GM19240 (cell line): ENCODE measurements at regions not wholly inside any gene's neighbourhood (a gene's known extent, or its start where the extent isn't known, plus 50 kb on each side); places are given as distances from the start of the nearest gene placed in this dataset.
"Not testable (repeated sequence)": the region's sequence is repeated elsewhere in the genome, so short reads cannot be mapped to it uniquely, and the experiment has no call there.

Experiments used
- DNase-seq: peaks from one replicate; pipeline ENCODE4 v3.0.0; 2011; ENCODE audit warnings: low spot score; ENCODE audit not compliant: insufficient read length

GRCh38 chr2:182594286-182594685, 121.8 kb upstream of the DNAJC10 start:
- no peak for DNase-seq

GRCh38 chr2:182595650-182596049, 120.4 kb upstream of the DNAJC10 start:
- DNase-seq: no peak

GRCh38 chr2:182597570-182598295, 118.3 kb upstream of the DNAJC10 start:
- DNase-seq: no peak

GRCh38 chr2:182598626-182599025, 117.4 kb upstream of the DNAJC10 start:
- no peak for DNase-seq

- no peak for DNase-seq
These were observed 110.9 kb upstream of the DNAJC10 start for GRCh38 chr2:182605166-182605565.

GRCh38 chr2:182606728-182607681, 109.1 kb upstream of the DNAJC10 start:
- no peak for DNase-seq

- no peak for DNase-seq
These were observed 107.7 kb upstream of the DNAJC10 start for GRCh38 chr2:182608181-182608845.

- not testable (repeated sequence) for DNase-seq
These were observed 107.1 kb upstream of the DNAJC10 start for GRCh38 chr2:182609005-182609404.

- no peak for DNase-seq
These were observed 105.8 kb upstream of the DNAJC10 start for GRCh38 chr2:182610231-182610630.

- no peak for DNase-seq
These were observed 105.0 kb upstream of the DNAJC10 start for GRCh38 chr2:182611009-182611408.

- no peak for DNase-seq
These were observed 101.0 kb upstream of the DNAJC10 start for GRCh38 chr2:182615036-182615435.

- no peak for DNase-seq
These were observed 99.3 kb upstream of the DNAJC10 start for GRCh38 chr2:182616471-182617393.

GRCh38 chr2:182618672-182619079, 97.4 kb upstream of the DNAJC10 start:
- DNase-seq: no peak

- DNase-seq: no peak
These were observed 96.8 kb upstream of the DNAJC10 start for GRCh38 chr2:182619276-182619675.

- DNase-seq: no peak
These were observed 94.9 kb upstream of the DNAJC10 start for GRCh38 chr2:182621191-182621590.

GRCh38 chr2:182621810-182622209, 94.2 kb upstream of the DNAJC10 start:
- no peak for DNase-seq

GRCh38 chr2:182622231-182622630, 93.8 kb upstream of the DNAJC10 start:
- no peak for DNase-seq

- no peak for DNase-seq
These were observed 90.2 kb upstream of the DNAJC10 start for GRCh38 chr2:182625814-182626213.

- no peak for DNase-seq
These were observed 87.1 kb upstream of the DNAJC10 start for GRCh38 chr2:182628916-182629315.

- no peak for DNase-seq
These were observed 85.8 kb upstream of the DNAJC10 start for GRCh38 chr2:182630207-182630606.

GRCh38 chr2:182631299-182631698, 84.8 kb upstream of the DNAJC10 start:
- DNase-seq: no peak
